ENCODE measurements at regions not wholly inside any gene's neighbourhood (a gene's known extent, or its start where the extent isn't known, plus 50 kb on each side); places are given as distances from the start of the nearest gene placed in this dataset.

DNA sequence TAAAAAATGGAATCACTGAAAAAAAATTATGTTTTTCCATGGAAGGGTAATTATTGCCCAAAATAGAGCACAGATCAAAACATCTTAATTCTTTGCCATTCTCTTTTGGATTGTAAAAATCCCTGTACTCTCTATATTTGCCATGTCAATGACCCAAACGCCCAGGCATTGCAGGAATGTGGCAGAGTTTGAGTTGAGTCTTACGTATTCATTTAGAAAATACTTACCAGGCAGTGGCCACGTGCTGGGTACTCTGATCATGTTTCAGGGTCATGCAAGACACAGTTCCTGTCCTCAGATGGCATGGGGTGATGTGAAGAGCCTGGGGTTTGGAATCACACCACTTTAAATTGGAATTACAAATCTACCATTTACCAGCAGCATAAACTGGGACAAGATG, 267.7 kb downstream of the ABCC12 start (continued):
- TF ChIP-seq PATZ1 (CRISPR knock-in tag; IDR thresholded peaks at IDR 0.05) (no peak), ATF4 (CRISPR knock-in tag; IDR thresholded peaks at IDR 0.05) (peak in 1 of 2 experiments; percentile 40; a peak in 1 of 4 replicates), SIX4 (CRISPR knock-in tag; IDR thresholded peaks at IDR 0.05) (peak; percentile 91), SIX1 (CRISPR knock-in tag; IDR thresholded peaks at IDR 0.05; ENCODE audit: borderline replicate concordance) (peak; percentile 91; the same call in 1 of the 2 replicates), ZBTB25 (CRISPR knock-in tag; IDR thresholded peaks at IDR 0.05) (peak; percentile 45), MLX (CRISPR knock-in tag; IDR thresholded peaks at IDR 0.05) (peak; percentile 96), ARID3A (IDR thresholded peaks at IDR 0.05; ENCODE audit: low read depth, low read length) (peak; percentile 55; the same call in 1 of the 2 replicates), GLMP (CRISPR knock-in tag; IDR thresholded peaks at IDR 0.05; ENCODE audit: borderline replicate concordance) (no peak), NCOA2 (CRISPR knock-in tag; IDR thresholded peaks at IDR 0.05) (peak; percentile 67), ZC3H13 (CRISPR knock-in tag; IDR thresholded peaks at IDR 0.05) (no peak), ZNF263 (CRISPR knock-in tag; IDR thresholded peaks at IDR 0.05) (no peak), PAXIP1 (CRISPR knock-in tag; conservative IDR thresholded peaks at IDR 0.05) (0 out of 2 replicates have a peak, but pooled peaks have one; percentile 23), ZSCAN9 (CRISPR knock-in tag; IDR thresholded peaks at IDR 0.05; ENCODE audit: borderline replicate concordance) (no peak), DR1 (CRISPR knock-in tag; IDR thresholded peaks at IDR 0.05) (no peak), RBM22 (optimal IDR thresholded peaks at IDR 0.05; ENCODE audit: low read length) (no peak), ZNF3 (CRISPR knock-in tag; IDR thresholded peaks at IDR 0.05) (no peak), CEBPG (CRISPR knock-in tag; IDR thresholded peaks at IDR 0.05) (no peak)
- TF ChIP-seq, protein P1, sequence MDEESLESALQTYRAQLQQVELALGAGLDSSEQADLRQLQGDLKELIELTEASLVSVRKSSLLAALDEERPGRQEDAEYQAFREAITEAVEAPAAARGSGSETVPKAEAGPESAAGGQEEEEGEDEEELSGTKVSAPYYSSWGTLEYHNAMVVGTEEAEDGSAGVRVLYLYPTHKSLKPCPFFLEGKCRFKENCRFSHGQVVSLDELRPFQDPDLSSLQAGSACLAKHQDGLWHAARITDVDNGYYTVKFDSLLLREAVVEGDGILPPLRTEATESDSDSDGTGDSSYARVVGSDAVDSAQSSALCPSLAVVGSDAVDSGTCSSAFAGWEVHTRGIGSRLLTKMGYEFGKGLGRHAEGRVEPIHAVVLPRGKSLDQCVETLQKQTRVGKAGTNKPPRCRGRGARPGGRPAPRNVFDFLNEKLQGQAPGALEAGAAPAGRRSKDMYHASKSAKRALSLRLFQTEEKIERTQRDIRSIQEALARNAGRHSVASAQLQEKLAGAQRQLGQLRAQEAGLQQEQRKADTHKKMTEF (CRISPR knock-in tag; IDR thresholded peaks at IDR 0.05) = peak; percentile 42; the same call in 1 of the 2 replicates
